ENCODE measurements at regions not wholly inside any gene's neighbourhood (a gene's known extent, or its start where the extent isn't known, plus 50 kb on each side); places are given as distances from the start of the nearest gene placed in this dataset.
A peak's percentile ranks its signal among the peaks of the same experiment; 100 is the strongest.

- TF ChIP-seq, protein P1, sequence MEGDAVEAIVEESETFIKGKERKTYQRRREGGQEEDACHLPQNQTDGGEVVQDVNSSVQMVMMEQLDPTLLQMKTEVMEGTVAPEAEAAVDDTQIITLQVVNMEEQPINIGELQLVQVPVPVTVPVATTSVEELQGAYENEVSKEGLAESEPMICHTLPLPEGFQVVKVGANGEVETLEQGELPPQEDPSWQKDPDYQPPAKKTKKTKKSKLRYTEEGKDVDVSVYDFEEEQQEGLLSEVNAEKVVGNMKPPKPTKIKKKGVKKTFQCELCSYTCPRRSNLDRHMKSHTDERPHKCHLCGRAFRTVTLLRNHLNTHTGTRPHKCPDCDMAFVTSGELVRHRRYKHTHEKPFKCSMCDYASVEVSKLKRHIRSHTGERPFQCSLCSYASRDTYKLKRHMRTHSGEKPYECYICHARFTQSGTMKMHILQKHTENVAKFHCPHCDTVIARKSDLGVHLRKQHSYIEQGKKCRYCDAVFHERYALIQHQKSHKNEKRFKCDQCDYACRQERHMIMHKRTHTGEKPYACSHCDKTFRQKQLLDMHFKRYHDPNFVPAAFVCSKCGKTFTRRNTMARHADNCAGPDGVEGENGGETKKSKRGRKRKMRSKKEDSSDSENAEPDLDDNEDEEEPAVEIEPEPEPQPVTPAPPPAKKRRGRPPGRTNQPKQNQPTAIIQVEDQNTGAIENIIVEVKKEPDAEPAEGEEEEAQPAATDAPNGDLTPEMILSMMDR (IDR thresholded peaks at IDR 0.05), result no peak
- Histone ChIP-seq H3K36me3 (no peaks in the 10 kb centered on the region), H3K27me3 (no peaks in the 10 kb centered on the region), H3K4me1 (peaks cover 0 to 5% (median 0%) of the 10 kb centered on the region in 4 donors), H3K27ac (no peak overlapping the region), H3K9me3 (no peaks in the 10 kb centered on the region), H3K4me3 (no peak overlapping the region)
- intact Hi-C loops (cut with DNase I; ENCODE audit: low total_unique reads), result no loop called here
- peak in 1 of 2 donors; percentile 30 for DNase-seq
These were observed 161.7 kb upstream of the BCL6 start for GRCh38 chr3:187906920-187907319.

DNA sequence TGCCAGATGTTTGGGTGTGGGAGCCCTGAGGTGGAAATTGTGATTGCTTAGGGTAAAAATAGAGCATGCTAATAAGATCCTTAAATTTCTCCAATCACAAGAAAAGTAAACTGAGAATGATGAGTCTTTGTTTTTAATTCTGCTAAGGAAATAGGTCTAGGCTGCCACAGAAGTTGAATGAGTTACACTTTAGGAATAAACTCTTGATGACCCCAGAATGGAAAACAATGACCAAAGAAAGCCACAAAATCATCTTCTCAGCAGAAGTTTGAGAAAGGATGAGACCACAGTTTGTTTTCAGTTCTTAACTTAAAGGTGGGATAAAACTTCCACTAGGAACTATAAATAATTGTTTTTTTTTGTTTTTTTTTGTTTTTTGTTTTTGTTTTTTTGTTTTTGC, 164.6 kb upstream of the BCL6 start:
- no peak for DNase-seq
- Histone ChIP-seq H3K27ac (no peak overlapping the region), H3K36me3 (no peaks in the 10 kb centered on the region), H3K27me3 (no peaks in the 10 kb centered on the region), H3K9me3 (no peaks in the 10 kb centered on the region), H3K4me3 (no peak overlapping the region), H3K4me1 (peaks cover 0 to 5% (median 2%) of the 10 kb centered on the region in 4 donors)
- TF ChIP-seq, protein P1 (IDR thresholded peaks at IDR 0.05), result no peak
- intact Hi-C loops (cut with DNase I; ENCODE audit: low total_unique reads), result no loop called here

DNA sequence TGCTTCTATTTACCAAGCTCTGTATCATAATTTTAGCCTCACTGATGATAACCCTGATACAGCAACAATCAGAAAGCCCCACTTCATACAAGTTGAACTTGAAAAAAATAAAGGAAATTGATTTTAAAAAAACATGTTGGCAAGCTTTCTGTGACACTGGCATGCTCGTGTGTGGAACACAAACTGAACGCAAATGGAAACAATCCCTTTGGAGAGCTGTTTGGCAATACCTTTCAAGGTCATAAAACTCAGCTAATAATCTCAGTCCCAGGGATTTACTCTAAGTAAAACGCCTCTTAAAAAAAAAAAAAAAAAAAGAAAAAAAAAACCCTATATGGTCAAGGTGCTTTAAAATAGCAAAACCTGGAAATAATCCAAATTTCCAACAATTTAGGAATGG, 166.7 kb upstream of the BCL6 start:
- Histone ChIP-seq H3K9me3 (no peaks in the 10 kb centered on the region), H3K4me3 (no peak overlapping the region), H3K36me3 (no peaks in the 10 kb centered on the region), H3K27ac (no peak overlapping the region), H3K27me3 (no peaks in the 10 kb centered on the region), H3K4me1 (peaks cover 0 to 4% (median 0%) of the 10 kb centered on the region in 4 donors)
- intact Hi-C loops (cut with DNase I; ENCODE audit: low total_unique reads), result no loop called here
- TF ChIP-seq, protein P1 (IDR thresholded peaks at IDR 0.05), result no peak
- no peak for DNase-seq

GRCh38 chr3:187913617-187914033, 168.4 kb upstream of the BCL6 start:
- no peak for DNase-seq
- H3K4me3 ChIP-seq, result no peak overlapping the region
- H3K36me3 ChIP-seq, result no peaks in the 10 kb centered on the region
- TF ChIP-seq, protein P1 (IDR thresholded peaks at IDR 0.05), result no peak
- intact Hi-C loops (cut with DNase I; ENCODE audit: low total_unique reads), result no loop called here
- H3K4me1 ChIP-seq, result peaks cover 0 to 4% (median 0%) of the 10 kb centered on the region in 4 donors
- no peak overlapping the region for H3K27ac ChIP-seq
- no peaks in the 10 kb centered on the region for H3K9me3 ChIP-seq
- H3K27me3 ChIP-seq, result no peaks in the 10 kb centered on the region

DNA sequence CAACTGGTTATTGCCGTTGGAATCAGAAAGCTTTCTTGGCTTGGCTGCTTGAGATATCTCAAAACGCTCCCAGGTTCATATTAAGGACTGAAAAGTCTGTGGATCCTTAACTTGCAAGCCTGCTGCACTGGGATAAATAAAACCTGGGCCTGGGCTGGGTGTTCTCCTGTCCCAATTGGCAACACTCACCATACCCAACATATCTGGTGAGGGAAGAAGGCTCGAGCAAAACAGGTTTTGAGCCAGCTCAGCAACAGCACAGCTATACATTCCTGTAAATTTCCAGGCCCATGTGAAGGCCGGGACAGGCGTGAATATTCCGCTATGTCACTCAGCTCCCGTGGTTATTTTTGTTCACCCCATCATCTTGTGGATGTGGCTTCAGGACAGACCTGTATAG, 169.0 kb upstream of the BCL6 start:
- intact Hi-C loops (cut with DNase I; ENCODE audit: low total_unique reads), result no loop called here
- TF ChIP-seq, protein P1 (IDR thresholded peaks at IDR 0.05), result no peak
- Histone ChIP-seq H3K27ac (no peak overlapping the region), H3K27me3 (no peaks in the 10 kb centered on the region), H3K36me3 (no peaks in the 10 kb centered on the region), H3K4me3 (no peak overlapping the region), H3K9me3 (no peaks in the 10 kb centered on the region), H3K4me1 (peaks cover 0 to 4% (median 0%) of the 10 kb centered on the region in 4 donors)
- no peak for DNase-seq

GRCh38 chr3:187916072-187916471, 170.8 kb upstream of the BCL6 start:
- Histone ChIP-seq H3K36me3 (no peaks in the 10 kb centered on the region), H3K27me3 (no peaks in the 10 kb centered on the region), H3K4me1 (peaks cover 0 to 4% (median 0%) of the 10 kb centered on the region in 4 donors), H3K27ac (no peak overlapping the region), H3K4me3 (no peak overlapping the region), H3K9me3 (no peaks in the 10 kb centered on the region)
- DNase-seq, result no peak
- TF ChIP-seq, protein P1 (IDR thresholded peaks at IDR 0.05), result no peak
- intact Hi-C loops (cut with DNase I; ENCODE audit: low total_unique reads), result no loop called here
